ENCODE measurements at regions not wholly inside any gene's neighbourhood (a gene's known extent, or its start where the extent isn't known, plus 50 kb on each side); places are given as distances from the start of the nearest gene placed in this dataset.

GRCh38 chr2:223399357-223399957 lies 202.7 kb downstream of the SCG2 start:
- H3K4me3 Mint-ChIP-seq, result no peak overlapping the region
- 75% methylated on average over 1 of the region's 3 CpGs for WGBS (ENCODE audit: insufficient coverage)
- Histone ChIP-seq H3K9ac (ENCODE audit: low read length) (no peak overlapping the region), H4K20me1 (ENCODE audit: control insufficient read depth, insufficient read depth, low read length, poor library complexity, severe bottlenecking) (no peaks in the 10 kb centered on the region), H3K9me3 (ENCODE audit: control extremely low read depth in 1 of 3, control insufficient read depth in 2 of 3, insufficient read depth in 1 of 3, low read length in 2 of 3) (no peaks in the 10 kb centered on the region), H3K36me3 (replicated peaks in 1 of 2; ENCODE audit: control extremely low read depth in 1 of 2, control insufficient read depth in 1 of 2, extremely low read depth in 1 of 2, insufficient read depth in 2 of 2, low read length in 1 of 2) (no peaks in the 10 kb centered on the region), H3K27me3 (replicated peaks in 1 of 4; ENCODE audit: control extremely low read depth in 1 of 4, control insufficient read depth in 3 of 4, insufficient read depth in 4 of 4, low read length in 3 of 4) (no peaks in the 10 kb centered on the region), H3K4me2 (replicated peaks; ENCODE audit: low read depth, low read length, poor library complexity, severe bottlenecking) (no peak overlapping the region), H3K4me3 (ENCODE audit: control extremely low read depth in 1 of 5, extremely low read depth in 1 of 5, insufficient read depth in 1 of 5, low read depth in 2 of 5, low read length in 4 of 5) (no peak overlapping the region), H3K27ac (ENCODE audit: low read length in 2 of 2) (no peak overlapping the region), H2AFZ (ENCODE audit: insufficient read depth, low read depth, low read length, poor library complexity, severe bottlenecking) (no peak overlapping the region), H3K79me2 (ENCODE audit: control insufficient read depth, insufficient read depth, low read length) (no peaks in the 10 kb centered on the region), H3K4me1 (ENCODE audit: control insufficient read depth in 2 of 2, insufficient read depth in 2 of 2, low read length in 2 of 2) (no peaks in the 10 kb centered on the region)
- ATAC-seq (ENCODE audit: low read depth) (no peak), DNase-seq (no peak)
- intact Hi-C loops (cut with micrococcal nuclease), result no loop called here
- no peak overlapping the region for H3K27ac Mint-ChIP-seq
- no peaks in the 10 kb centered on the region for H3K4me1 Mint-ChIP-seq
- H3K9me3 Mint-ChIP-seq (ENCODE audit: insufficient read depth), result no peaks in the 10 kb centered on the region
- CTCF ChIA-PET, result no interaction called here
- no peak for TF ChIP-seq EZH2 (IDR thresholded peaks at IDR 0.05; ENCODE audit: borderline replicate concordance, insufficient read depth, low read depth, low read length, poor library complexity, severe bottlenecking)
- no peak for TF ChIP-seq CTCF (IDR thresholded peaks at IDR 0.05)
- no peaks in the 10 kb centered on the region for H3K27me3 Mint-ChIP-seq
- POLR2A ChIA-PET, result no interaction called here

- Histone ChIP-seq H3K4me2 (replicated peaks; ENCODE audit: low read depth, low read length, poor library complexity, severe bottlenecking) (no peak overlapping the region), H2AFZ (ENCODE audit: insufficient read depth, low read depth, low read length, poor library complexity, severe bottlenecking) (no peak overlapping the region), H4K20me1 (ENCODE audit: control insufficient read depth, insufficient read depth, low read length, poor library complexity, severe bottlenecking) (no peaks in the 10 kb centered on the region), H3K27ac (ENCODE audit: low read length in 2 of 2) (no peak overlapping the region), H3K27me3 (replicated peaks in 1 of 4; ENCODE audit: control extremely low read depth in 1 of 4, control insufficient read depth in 3 of 4, insufficient read depth in 4 of 4, low read length in 3 of 4) (no peaks in the 10 kb centered on the region), H3K4me1 (ENCODE audit: control insufficient read depth in 2 of 2, insufficient read depth in 2 of 2, low read length in 2 of 2) (no peaks in the 10 kb centered on the region), H3K36me3 (replicated peaks in 1 of 2; ENCODE audit: control extremely low read depth in 1 of 2, control insufficient read depth in 1 of 2, extremely low read depth in 1 of 2, insufficient read depth in 2 of 2, low read length in 1 of 2) (no peaks in the 10 kb centered on the region), H3K79me2 (ENCODE audit: control insufficient read depth, insufficient read depth, low read length) (no peaks in the 10 kb centered on the region), H3K4me3 (ENCODE audit: control extremely low read depth in 1 of 5, extremely low read depth in 1 of 5, insufficient read depth in 1 of 5, low read depth in 2 of 5, low read length in 4 of 5) (no peak overlapping the region), H3K9me3 (ENCODE audit: control extremely low read depth in 1 of 3, control insufficient read depth in 2 of 3, insufficient read depth in 1 of 3, low read length in 2 of 3) (no peaks in the 10 kb centered on the region), H3K9ac (ENCODE audit: low read length) (no peak overlapping the region)
- DNase-seq, result no peak
- Mint-ChIP-seq H3K27me3 (no peaks in the 10 kb centered on the region), H3K9me3 (ENCODE audit: insufficient read depth) (no peaks in the 10 kb centered on the region), H3K4me1 (no peaks in the 10 kb centered on the region), H3K27ac (no peak overlapping the region), H3K4me3 (no peak overlapping the region)
- no CpG with 5 or more reads among the region's 1 CpG for WGBS (ENCODE audit: insufficient coverage)
- ATAC-seq (ENCODE audit: low read depth), result no peak
- TF ChIP-seq CTCF (IDR thresholded peaks at IDR 0.05), result no peak
- no peak for TF ChIP-seq EZH2 (IDR thresholded peaks at IDR 0.05; ENCODE audit: borderline replicate concordance, insufficient read depth, low read depth, low read length, poor library complexity, severe bottlenecking)
- POLR2A ChIA-PET, result no interaction called here
- intact Hi-C loops (cut with micrococcal nuclease), result no loop called here
- CTCF ChIA-PET, result no interaction called here
These were observed 197.5 kb downstream of the SCG2 start for GRCh38 chr2:223404616-223405015.

Measured in B cell (primary cell).